ENCODE measurements at regions not wholly inside any gene's neighbourhood (a gene's known extent, or its start where the extent isn't known, plus 50 kb on each side); places are given as distances from the start of the nearest gene placed in this dataset.

DNA sequence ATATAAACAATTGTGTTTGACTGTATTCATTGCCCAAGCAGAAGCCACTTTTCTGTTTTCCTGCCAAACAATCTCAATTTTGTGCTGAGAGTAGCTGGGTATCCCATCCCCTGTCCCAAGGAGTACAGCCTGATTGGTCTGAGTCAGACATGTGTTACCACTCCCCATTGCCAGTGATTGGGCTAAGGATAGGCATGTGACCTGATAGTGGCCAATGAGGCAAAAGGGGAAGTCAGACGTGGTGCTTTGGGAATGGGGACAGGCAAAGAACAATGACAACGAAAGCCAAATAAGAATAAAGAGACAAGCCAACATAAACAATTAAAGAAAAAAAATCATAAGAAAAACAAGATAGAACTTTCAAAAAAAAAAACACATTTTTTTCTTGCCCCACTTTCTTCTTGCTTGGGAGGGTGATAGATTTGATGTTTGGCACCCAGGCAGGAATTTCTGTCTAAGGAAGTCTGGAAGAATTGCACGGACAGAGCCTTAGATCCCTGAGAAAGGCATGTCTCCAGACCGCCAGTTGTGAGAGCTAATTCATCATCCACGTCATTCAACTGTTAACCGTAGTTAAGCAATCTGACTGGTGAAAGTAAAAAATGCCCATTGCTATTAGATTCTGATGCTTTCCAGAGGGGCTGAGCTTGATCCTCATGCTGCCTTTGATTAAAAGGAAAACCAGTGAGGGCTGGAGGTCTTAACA, 626.6 kb upstream of the TMEM132C start:
- DNase-seq: no peak

DNA sequence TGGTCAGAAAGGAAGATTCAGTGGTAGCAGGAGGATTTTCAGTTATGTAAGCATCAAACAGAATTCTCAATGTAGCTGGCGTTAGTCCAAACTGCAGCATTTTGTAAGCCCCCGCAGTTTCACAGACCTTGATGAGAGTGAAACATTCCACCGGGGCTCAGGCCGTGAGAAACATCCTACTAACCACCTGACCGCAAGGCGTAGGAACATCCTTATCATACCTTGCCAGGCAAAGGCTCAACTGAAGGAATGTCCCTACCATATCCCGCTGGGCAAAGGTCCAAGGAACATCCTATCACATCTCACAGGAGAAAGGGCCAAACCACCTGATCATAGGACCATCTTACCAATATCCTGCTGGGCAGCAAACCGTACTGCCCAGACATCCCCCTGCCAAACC, 624.8 kb upstream of the TMEM132C start:
- DNase-seq: no peak

DNA sequence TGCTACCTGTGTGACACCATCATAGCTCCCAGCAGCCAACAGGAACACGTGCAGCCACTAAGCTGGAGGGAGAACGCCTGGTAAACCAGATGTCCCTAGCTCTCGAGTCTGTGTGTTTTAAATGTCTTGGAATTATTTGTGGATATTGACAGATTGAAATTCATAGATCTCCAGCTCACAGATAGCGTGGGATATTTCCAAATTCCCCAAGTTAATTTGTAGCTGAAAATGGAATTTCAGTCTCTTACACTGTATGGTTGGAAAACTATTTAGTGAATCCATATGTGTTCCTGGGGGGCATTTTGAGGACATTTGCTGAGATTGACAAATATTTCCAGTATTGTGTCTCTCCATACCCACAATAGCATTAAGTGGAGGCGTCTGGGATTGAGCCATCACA, 618.6 kb upstream of the TMEM132C start:
- no peak for DNase-seq

DNA sequence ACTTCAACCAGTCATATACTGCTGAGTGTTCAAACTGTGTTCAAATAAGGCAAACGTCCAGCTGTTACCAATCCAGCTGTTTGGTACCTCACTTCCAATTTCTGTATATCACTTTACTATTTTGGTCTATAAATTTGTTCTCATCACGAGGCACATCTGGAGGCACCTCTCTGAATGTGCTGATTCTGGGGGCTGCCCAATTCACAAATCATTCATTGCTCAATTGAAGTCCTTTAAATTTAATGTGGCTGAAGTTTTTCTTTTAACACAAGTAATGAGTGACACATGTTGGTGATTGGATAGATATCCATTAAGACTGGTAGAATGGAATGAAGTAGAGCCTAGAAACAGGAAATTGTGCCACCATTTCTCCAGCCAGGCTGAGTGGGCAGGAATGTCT, 617.0 kb upstream of the TMEM132C start:
- DNase-seq: no peak

DNA sequence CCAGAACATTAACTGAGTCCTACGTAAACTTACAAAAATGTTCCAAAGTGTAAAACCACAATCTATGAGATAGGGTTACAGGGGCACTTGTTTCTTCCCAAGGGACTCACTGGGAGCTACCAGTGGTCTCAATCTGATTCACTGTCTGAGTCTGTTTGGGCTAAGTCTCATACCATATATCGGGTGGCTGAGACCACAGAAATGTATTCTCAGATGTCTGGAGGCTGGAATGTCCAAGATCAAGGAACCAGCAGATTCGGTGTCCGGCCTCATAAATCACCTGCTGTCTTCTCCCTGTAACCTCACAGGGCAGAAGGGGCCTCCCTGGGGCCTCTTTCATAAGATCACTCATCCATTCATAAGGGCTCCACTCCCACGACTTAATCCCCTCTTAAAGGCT, 616.3 kb upstream of the TMEM132C start:
- no peak for DNase-seq

DNA sequence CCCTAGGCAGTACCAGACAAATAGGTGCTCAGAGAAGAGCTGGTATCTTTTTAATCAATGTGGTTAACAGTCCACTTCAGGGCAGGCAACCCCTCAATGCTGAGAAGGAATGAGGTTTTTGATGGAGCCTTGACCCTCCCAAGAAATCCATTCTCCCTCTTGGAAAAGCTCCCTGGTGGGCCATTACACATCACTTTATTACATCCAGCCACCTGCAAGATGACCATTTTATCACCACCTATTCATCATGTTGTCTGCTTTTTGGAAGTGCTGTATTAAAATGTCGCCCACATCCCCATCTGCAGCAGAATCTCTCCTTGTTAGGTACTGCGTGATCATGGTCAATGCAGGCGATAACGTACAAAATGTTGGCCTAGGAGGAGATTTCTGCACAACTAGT, 614.7 kb upstream of the TMEM132C start:
- no peak for DNase-seq

DNA sequence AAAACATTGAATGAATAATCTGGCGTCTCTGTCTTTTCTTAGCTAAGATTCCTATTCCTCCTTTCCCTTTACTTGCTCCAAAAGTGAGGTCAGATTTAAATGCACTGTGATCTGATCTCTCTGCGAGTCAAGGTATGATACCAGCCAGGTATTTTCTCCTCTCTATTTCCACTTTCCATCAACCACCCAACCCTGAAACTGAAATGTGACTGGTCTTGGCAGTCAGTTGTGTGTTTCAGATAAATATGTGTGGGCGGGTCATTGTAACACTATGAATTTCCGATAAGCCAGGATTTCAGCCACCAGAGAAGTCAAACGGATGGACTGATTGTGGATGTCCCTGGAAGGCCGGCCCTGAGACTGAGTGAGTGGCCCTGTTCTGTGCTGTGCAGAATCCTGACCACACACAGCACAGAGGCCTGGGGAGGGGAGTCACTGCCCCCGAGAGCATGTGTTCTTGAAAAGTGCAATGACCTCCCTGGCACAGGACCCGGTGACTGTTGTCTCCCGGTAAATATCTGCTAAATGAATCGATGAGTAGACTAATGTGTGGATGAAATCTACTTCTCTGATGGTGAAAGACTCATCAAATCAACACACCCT, 612.5 kb upstream of the TMEM132C start:
- no peak for DNase-seq

DNA sequence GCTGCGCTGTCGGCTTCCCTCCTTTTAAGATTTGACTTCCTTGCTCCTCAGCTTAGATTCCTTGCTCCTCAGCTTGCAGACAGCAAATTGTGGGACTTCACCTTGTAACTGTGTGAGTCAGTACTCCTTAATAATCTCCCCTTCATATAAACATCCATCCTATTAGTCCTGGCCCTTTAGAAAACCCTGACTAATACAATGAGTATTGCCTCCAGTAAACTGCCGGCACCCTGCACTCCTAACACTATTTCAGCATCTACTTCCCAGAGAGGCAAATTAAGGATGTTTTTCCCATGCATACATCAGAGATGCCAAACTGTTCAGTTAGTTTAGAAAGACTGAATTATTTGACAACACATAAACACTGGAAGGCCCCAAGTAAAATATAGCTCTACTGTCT, 611.3 kb upstream of the TMEM132C start:
- DNase-seq: no peak

DNA sequence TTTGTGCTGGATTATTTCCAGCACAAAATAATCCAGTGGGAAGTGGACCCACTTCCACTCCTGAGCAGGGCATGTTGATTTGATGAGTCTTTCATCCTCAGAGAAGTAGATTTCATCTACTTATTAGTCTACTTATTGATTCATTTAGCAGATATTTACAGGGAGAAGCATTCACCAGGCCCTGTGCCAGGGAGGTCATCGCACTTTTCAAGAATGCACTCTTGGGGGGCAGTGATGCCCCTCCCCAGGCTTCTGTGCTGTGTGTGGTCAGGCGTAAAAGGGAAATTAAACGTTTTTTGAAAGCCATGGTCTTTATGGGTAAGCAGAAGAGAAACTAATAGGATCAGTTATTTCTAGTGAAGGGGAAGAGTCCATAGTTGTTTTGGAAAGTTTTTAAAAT, 610.7 kb upstream of the TMEM132C start:
- no peak for DNase-seq

DNA sequence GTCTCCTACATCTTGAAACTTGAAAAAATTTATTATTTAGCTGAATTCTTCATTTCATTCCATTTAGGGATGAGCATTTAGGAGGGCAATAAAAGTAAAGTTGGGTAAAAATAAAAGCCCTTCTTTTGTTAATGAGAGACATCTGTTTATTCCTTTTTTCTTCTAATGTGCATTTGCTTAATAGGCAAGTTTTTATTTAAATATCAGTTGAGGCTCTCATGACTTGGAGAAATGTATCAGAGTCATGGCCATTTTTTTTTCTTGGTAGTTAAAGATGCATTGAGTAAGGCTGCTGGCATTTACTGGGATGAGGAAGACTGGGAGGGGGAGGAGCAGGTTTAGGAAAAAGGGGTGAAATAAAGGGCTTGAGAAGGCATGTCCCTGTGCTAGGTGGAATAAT, 609.9 kb upstream of the TMEM132C start:
- DNase-seq: no peak

DNA sequence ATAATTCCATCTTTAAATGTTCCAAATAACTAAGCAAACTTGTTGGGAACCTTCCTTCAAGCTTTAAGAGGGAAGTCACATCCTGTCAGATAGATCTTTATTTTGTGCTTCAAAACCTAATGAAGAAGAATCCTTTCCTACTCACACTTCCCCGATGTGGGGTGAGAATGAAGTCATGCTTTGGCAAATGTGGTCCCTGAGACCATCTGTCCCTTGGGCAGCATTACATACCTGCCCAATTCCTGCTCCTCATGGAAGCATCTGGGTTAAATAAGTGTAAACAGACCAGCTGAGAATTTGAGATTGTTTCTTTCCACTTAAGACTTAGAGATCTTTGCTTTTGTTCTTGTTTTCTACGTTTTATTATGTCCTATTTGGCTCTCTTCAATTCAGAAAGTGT, 606.0 kb upstream of the TMEM132C start:
- no peak for DNase-seq

DNA sequence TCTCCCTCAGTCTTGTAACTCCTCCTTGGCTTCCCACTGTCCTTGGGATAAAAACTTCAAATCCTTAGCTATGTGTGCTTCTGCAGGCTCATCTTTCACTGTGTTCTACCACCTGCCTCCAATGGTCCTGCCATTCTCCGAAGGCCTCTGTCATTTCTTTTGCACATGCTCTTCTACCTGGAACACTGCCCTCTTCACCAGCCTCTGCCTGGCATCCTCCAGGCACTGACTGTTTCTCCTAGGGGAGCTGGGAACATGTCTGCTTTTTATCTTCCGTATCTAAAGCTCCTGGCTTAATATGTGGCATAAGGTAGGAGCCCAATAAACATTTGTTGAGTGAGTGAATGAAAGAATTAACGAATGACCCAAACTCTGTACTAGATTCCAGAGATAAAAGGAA, 603.3 kb upstream of the TMEM132C start:
- DNase-seq: no peak

DNA sequence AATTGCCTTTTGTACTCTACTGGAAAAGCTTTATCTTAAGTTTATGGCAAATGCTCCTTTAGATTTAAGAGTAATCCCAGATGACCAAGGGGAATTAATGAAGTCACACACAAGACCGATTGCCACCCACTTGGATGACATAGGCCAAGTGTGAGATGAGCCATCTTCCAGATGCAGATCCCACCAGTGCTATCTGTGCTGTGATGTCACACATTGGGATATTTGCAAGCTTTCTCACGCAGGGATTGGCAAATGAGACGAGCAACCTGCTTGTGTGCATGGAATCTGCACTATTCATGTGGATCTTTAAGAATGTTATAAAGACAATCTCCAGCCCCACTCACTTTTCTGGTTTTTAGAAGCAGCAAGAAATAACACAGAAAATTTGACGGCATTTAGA, 602.1 kb upstream of the TMEM132C start:
- DNase-seq: no peak

DNA sequence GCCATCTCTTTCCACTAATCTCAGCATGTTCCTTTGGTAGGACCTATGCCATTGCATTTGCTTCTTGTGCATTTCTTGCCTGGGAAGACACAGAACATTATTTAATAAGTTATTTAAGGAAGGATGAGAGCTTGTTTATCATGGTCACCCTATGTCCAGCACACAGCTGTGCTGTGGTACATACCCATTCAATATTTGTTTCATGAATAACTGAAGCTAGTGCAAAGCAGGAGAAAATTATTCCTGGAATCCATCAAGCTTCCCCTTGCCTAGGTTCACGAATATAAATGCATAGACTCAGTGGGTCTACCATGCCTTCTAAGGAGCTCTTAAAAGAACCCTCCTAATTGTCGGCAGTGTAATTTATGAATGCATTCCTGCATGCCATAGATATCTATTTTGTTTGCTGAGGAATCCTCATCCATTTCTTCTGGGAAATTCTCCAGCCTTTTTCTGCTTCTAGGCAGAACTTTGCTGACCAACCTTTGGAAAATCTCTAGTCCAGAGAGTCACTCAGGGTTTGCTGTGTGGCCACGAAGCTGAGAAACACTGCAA, 599.8 kb upstream of the TMEM132C start:
- no peak for DNase-seq

DNA sequence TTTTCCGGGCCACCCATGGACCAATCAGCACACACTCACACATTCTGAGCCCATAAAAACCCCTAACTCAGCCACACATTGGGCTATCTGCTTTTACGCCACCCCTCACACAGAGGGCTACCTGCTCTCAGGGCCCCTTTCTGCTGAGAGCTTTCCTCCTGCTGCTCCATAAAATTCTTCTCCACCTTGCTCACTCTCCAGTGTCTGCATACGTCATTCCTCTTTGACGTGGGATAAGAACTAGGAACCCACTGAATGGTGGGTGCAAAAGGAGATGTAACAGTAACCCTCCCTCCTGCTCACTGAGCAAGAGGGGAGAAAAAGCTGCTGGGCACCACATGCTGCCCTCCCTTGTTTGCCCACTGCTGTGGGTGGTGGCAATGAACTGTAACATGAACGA, 596.7 kb upstream of the TMEM132C start:
- no peak for DNase-seq

DNA sequence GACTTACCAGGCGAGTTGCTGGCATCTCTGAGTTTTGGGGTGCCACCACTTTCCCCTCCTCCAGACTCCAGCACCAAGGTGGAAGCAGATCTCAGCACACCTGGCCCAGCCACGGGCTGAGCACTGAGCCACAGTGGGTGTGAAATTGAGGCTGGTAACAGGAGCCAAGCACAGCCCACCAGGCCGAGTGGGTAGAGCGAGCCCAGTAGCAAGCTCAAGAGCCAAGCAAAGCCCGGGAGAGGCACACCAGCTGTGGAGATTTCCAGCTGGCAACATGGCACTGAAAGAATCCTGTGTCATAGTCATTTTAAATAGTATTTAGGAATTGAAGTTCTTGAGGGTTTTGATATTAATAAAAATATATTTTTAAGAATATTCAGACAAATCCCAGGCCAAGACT, 596.2 kb upstream of the TMEM132C start:
- no peak for DNase-seq

DNA sequence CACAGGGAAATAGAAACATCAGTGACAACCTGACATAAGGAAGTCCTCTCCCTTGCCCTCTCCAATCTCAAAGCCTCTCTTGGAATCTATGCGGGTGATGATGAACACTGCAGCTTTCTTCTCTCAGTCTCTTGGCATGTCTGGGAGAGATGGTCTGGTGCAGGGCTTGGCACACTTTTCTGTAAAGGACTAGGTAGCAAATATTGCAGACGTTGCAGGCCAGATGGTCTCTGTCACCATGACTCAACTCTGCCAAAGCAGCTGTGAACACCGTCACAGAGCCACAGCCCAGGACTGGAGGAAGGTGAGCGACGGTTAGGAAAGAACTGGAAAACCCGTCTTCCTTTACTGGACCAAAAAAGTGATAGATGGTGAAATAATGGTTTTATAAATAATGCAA, 591.0 kb upstream of the TMEM132C start:
- no peak for DNase-seq

DNA sequence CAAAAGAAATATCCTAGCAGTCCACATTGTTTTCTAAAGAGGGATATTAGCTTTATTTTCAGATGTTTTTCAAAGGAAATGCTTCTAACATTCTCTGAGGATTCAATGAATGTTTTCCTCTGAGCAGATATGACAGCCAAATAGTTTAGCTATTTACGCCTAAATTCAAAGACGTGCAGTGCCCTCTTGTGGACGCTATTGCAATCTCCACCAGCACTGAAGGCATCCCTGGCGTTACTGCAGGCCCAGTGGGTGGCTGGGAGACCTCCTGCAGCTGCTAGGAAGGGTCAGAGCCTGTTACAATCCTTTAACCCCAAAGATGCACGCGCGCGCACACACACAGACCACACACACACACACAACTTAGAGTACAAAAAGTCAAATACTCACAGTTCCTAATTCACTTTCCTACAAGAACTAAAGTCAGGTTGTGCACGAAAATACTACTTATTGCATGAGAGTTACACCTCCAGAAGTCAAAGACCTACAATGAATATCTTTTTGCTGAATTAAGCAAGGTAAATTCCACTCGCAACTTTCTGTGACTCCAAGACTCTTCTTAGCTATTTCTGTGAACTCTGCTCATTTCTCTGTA, 589.3 kb upstream of the TMEM132C start:
- peak; percentile 51 for DNase-seq

DNA sequence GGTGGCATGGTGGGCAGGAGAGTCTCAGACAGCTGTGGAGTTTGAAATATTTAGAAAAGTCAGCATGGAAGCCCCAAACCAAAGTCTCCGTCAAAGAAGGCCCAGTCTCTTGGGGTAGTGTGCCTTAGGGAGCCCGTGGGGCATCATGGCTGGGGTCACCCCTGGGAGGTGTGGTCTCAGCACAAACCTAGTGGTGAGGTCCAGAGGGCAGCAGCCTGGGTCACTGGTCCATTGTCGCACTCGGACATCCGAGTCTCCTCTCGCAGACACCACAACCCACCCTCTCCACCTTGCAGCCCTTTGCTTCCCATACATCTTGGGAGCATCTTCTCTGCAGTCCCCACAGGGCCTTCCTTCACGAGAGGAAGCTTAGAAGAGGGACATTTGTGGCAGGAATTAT, 588.0 kb upstream of the TMEM132C start:
- no peak for DNase-seq

DNA sequence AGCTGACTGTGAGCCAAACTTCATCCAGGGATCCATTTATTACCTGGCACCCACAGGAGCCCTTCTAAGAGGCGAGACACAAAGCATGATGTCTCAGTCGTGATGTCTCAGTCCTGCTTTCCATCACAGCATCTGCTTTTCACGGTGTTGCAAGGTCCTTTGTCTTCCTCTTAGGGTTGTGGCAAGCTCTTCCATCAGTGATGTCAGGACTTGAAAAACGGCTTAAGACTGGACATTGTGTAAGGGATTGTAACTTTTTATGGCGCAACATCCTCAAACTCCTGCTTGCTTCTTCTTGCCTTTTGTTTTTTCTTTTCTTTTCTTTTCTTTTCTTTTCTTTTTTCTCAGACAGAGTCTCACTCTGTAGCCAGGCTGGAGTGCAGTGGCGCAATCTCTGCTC, 586.5 kb upstream of the TMEM132C start:
- DNase-seq: no peak

DNA sequence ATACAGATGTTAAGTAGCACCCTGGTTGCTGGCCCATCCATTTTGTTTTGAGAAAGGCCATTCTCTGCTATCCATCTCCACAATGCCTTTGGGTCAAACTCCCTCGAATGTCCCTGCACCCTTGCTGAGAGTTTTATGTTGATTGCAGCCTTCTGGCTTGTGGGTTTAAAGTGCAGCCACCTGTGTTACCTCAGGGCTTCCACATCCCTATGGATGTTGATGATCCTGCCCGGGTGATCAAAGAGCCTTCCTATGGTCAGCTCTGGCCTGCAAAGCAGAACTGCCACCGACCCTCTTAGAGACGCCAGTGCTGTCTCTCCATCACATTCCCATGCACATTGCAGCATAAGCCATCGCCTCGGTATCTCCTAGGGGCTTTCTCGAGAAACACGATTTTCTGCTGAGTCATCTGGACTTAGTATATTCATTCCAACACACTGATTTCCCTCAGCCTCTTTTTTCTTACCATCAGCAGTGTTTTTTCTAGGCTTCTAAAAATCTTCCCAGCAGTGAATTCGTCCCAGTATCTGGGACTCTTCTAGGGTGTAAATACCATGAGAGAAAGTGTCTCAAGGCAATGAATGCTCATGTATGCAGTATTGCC, 585.7 kb upstream of the TMEM132C start:
- DNase-seq: no peak

DNA sequence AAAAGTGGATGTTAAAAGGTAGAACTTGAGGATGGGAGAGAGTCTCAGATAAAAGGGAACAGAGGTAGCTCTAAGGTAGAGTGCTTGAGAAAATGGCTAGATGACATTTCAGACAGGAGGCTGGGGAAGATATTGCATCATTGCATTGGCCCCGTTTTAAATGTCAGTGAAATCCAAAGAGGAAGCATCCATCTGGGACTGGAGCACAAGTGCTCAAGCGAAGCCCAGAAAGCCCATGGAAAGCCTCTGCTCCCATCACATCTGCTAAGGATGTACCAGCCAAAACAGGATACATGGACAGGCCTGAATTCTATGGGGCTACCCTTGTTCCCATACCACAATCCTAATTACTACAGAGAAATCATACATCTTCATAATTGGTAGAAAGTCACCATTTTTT, 581.5 kb upstream of the TMEM132C start:
- no peak for DNase-seq

DNA sequence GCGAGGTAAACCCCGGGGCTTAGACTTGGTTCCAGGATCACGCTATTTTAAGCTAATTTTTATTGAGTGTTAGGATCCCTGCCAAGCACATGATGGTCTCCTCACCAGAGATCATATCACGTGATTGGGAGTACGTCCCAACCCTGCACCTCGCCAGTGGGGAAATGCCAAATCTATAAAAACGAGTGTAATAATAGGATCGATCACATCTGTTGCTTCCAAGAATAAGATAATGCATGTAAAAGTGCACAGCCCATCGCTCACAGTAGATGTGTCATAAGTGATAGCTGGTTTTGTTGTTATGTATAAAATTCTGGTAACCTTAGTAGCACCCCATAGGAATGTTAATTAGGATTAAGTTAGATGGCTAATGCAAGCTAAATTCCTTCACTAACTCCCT, 581.0 kb upstream of the TMEM132C start:
- no peak for DNase-seq

DNA sequence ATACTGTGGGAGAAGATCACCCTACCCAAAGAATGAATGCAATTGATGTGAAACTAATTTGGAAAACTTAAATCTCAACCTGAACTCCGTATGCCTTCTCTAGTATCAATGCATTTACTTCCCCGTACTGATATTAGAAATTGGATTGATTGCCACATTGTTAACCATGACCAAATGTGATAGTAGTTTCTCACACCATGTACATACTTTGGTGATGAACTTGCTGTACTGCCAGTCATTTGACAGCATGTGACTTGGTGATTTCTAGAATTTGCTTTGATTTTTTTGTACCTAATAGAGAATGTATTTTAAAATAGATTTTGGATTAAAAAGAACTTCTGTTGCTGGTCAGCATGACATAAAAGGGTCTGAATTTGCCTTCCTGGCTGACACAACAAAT, 579.8 kb upstream of the TMEM132C start:
- DNase-seq: no peak

Measured in COR-L47 (cell line).